ENCODE measurements at regions not wholly inside any gene's neighbourhood (a gene's known extent, or its start where the extent isn't known, plus 50 kb on each side); places are given as distances from the start of the nearest gene placed in this dataset.

DNA sequence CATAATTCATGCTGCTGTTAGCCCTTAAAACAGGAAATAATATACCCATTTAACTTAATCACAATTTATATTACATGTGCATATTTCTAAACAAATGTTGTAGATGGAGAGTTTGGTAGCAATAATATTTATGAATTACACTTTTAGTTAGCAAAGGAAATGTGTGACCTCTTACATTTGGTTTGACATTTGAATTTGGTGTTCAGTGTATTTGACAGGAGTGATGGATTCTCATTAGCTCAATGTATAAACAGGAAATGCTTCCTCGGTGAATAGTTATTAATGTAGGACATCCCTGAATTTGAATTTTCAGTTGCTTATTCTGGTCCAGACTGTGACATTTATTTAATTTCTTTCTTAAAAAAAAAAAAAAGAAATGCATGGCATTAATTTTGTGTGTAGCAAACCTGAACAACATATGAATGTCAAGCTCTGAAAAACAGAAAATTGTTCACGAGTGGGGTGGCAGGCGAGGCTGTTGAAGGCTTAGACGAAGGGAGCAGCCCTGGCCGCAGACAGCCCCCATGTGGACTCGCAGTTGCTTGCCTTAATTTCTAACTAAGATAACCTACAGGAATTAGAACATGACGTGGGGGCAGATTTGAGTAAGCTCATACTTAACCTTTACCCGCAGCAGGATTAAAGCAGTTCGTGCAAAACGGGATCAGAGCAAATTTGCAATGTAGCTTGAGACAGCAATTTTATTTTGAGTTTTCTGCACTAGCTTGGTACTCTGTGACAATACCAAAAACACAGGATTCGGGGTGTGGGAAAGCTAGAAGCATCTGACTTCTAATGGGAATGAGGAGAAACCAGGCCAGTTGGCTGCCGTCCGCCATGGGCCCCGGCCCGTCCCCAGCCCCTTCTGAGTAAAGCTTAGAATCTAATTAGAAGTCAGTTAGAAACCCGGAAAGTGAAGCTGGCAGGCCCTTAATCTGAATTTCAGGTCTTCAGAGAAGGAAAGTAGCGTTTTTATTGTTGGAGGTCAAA lies 134.3 kb downstream of the MACROH2A1 start:
- TF ChIP-seq, protein P1, sequence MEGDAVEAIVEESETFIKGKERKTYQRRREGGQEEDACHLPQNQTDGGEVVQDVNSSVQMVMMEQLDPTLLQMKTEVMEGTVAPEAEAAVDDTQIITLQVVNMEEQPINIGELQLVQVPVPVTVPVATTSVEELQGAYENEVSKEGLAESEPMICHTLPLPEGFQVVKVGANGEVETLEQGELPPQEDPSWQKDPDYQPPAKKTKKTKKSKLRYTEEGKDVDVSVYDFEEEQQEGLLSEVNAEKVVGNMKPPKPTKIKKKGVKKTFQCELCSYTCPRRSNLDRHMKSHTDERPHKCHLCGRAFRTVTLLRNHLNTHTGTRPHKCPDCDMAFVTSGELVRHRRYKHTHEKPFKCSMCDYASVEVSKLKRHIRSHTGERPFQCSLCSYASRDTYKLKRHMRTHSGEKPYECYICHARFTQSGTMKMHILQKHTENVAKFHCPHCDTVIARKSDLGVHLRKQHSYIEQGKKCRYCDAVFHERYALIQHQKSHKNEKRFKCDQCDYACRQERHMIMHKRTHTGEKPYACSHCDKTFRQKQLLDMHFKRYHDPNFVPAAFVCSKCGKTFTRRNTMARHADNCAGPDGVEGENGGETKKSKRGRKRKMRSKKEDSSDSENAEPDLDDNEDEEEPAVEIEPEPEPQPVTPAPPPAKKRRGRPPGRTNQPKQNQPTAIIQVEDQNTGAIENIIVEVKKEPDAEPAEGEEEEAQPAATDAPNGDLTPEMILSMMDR (IDR thresholded peaks at IDR 0.05 in 2 of 3, conservative IDR thresholded peaks at IDR 0.05 in 1 of 3; ENCODE audit: control insufficient read depth in 2 of 3, extremely low read depth in 1 of 3, insufficient read depth in 1 of 3, low read depth in 3 of 3, low read length in 3 of 3), result no peak
- TF ChIP-seq NFYA (IDR thresholded peaks at IDR 0.05; ENCODE audit: borderline replicate concordance, low read depth, low read length), result no peak
- no peak for TF ChIP-seq NKRF (conservative IDR thresholded peaks at IDR 0.05)
- TF ChIP-seq SP1 (IDR thresholded peaks at IDR 0.05; ENCODE audit: low read depth, low read length), result no peak
- TF ChIP-seq, protein P2, sequence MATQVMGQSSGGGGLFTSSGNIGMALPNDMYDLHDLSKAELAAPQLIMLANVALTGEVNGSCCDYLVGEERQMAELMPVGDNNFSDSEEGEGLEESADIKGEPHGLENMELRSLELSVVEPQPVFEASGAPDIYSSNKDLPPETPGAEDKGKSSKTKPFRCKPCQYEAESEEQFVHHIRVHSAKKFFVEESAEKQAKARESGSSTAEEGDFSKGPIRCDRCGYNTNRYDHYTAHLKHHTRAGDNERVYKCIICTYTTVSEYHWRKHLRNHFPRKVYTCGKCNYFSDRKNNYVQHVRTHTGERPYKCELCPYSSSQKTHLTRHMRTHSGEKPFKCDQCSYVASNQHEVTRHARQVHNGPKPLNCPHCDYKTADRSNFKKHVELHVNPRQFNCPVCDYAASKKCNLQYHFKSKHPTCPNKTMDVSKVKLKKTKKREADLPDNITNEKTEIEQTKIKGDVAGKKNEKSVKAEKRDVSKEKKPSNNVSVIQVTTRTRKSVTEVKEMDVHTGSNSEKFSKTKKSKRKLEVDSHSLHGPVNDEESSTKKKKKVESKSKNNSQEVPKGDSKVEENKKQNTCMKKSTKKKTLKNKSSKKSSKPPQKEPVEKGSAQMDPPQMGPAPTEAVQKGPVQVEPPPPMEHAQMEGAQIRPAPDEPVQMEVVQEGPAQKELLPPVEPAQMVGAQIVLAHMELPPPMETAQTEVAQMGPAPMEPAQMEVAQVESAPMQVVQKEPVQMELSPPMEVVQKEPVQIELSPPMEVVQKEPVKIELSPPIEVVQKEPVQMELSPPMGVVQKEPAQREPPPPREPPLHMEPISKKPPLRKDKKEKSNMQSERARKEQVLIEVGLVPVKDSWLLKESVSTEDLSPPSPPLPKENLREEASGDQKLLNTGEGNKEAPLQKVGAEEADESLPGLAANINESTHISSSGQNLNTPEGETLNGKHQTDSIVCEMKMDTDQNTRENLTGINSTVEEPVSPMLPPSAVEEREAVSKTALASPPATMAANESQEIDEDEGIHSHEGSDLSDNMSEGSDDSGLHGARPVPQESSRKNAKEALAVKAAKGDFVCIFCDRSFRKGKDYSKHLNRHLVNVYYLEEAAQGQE (IDR thresholded peaks at IDR 0.05; ENCODE audit: low read depth, low read length), result no peak
- no peak for TF ChIP-seq ETV6 (conservative IDR thresholded peaks at IDR 0.05 in 1 of 2, IDR thresholded peaks at IDR 0.05 in 1 of 2; ENCODE audit: borderline replicate concordance in 1 of 2, low read depth in 1 of 2)
- TF ChIP-seq PBX3 (IDR thresholded peaks at IDR 0.05; ENCODE audit: insufficient replicate concordance, low read depth, low read length), result no peak
- TF ChIP-seq POLR2AphosphoS5 (IDR thresholded peaks at IDR 0.05; ENCODE audit: low read length), result no peak
